Renal cortical epithelial cell (primary cell): ENCODE measurements at regions not wholly inside any gene's neighbourhood (a gene's known extent, or its start where the extent isn't known, plus 50 kb on each side); places are given as distances from the start of the nearest gene placed in this dataset.
A peak's percentile ranks its signal among the peaks of the same experiment; 100 is the strongest.

Experiments used
- DNase-seq: peaks from one replicate; pipeline ENCODE4 v3.0.0-alpha.2; 2011; ENCODE audit warnings: low read depth

- peak; percentile 48 for DNase-seq
These were observed 246.8 kb downstream of the MYLK4 start for GRCh38 chr6:2503816-2504494.

- DNase-seq, result no peak
These were observed 247.6 kb downstream of the MYLK4 start for GRCh38 chr6:2502998-2503674.

GRCh38 chr6:2502096-2502997 lies 248.4 kb downstream of the MYLK4 start:
- peak; percentile 46 for DNase-seq

- DNase-seq, result peak; percentile 73
These were observed 252.6 kb downstream of the MYLK4 start for GRCh38 chr6:2497922-2498623.

- DNase-seq, result no peak
These were observed 250.9 kb upstream of the GMDS start for GRCh38 chr6:2496291-2496690.

GRCh38 chr6:2492686-2493523 lies 247.5 kb upstream of the GMDS start:
- no peak for DNase-seq

GRCh38 chr6:2491137-2491536 lies 245.7 kb upstream of the GMDS start:
- DNase-seq, result no peak

- no peak for DNase-seq
These were observed 243.2 kb upstream of the GMDS start for GRCh38 chr6:2488578-2488977.

GRCh38 chr6:2485116-2485515 lies 239.7 kb upstream of the GMDS start:
- DNase-seq, result no peak

GRCh38 chr6:2482773-2483172 lies 237.4 kb upstream of the GMDS start:
- DNase-seq, result no peak

GRCh38 chr6:2481307-2481706 lies 235.9 kb upstream of the GMDS start:
- no peak for DNase-seq

- no peak for DNase-seq
These were observed 235.0 kb upstream of the GMDS start for GRCh38 chr6:2480267-2480966.

GRCh38 chr6:2478200-2478599 lies 232.8 kb upstream of the GMDS start:
- peak; percentile 56 for DNase-seq

GRCh38 chr6:2477666-2478065 lies 232.3 kb upstream of the GMDS start:
- no peak for DNase-seq

GRCh38 chr6:2477250-2477649 lies 231.8 kb upstream of the GMDS start:
- no peak for DNase-seq

GRCh38 chr6:2476376-2476775 lies 231.0 kb upstream of the GMDS start:
- peak; percentile 53 for DNase-seq

- no peak for DNase-seq
These were observed 226.1 kb upstream of the GMDS start for GRCh38 chr6:2471472-2471871.

- DNase-seq, result no peak
These were observed 224.0 kb upstream of the GMDS start for GRCh38 chr6:2469428-2469827.

GRCh38 chr6:2468601-2468955 lies 223.2 kb upstream of the GMDS start:
- DNase-seq, result no peak

- DNase-seq, result no peak
These were observed 222.7 kb upstream of the GMDS start for GRCh38 chr6:2467929-2468600.
